Prostate gland (tissue), 2 donors: ENCODE measurements at regions not wholly inside any gene's neighbourhood (a gene's known extent, or its start where the extent isn't known, plus 50 kb on each side); places are given as distances from the start of the nearest gene placed in this dataset.

Experiments
- POLR2A ChIP-seq: fragments of 450-650 bp; IDR thresholded peaks from one replicate; pipeline ENCODE4 v1.6.1; 2016; ENCODE audit warnings: antibody characterized with exemption, mild to moderate bottlenecking
- TF ChIP-seq, protein P1 (sequence below), 4 experiments: fragments of 200-600 bp in 2 of 4; fragments of 450-650 bp in 2 of 4; sonication (generic) in 2 of 4; IDR thresholded peaks; 1 replicate in 3 of 4; 2 replicates in 1 of 4; pipeline ENCODE4 v1.5.1; 2016 to 2019; ENCODE audit warnings: antibody characterized with exemption in 4 of 4, mild to moderate bottlenecking in 2 of 4, moderate library complexity in 2 of 4

DNA sequence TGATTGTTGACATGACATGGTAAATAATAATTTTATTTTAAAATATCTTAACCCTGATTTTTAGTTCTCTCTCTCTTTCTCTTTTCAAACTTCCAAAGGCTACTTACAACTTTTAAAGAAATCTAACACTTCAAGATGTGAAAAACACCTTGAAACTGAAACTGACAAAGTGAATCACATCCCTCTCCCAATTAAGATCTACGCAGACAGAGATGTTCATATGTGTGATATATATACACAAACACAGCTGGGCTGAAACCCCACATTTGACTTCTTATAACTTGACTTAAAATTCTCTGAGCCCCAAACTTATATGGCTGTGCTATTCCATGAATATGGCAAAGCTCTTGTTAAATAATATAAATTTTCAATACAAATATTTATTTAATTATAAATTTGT, 261.2 kb upstream of the PTPRD start:
- no peak for TF ChIP-seq POLR2A
- TF ChIP-seq, protein P1, sequence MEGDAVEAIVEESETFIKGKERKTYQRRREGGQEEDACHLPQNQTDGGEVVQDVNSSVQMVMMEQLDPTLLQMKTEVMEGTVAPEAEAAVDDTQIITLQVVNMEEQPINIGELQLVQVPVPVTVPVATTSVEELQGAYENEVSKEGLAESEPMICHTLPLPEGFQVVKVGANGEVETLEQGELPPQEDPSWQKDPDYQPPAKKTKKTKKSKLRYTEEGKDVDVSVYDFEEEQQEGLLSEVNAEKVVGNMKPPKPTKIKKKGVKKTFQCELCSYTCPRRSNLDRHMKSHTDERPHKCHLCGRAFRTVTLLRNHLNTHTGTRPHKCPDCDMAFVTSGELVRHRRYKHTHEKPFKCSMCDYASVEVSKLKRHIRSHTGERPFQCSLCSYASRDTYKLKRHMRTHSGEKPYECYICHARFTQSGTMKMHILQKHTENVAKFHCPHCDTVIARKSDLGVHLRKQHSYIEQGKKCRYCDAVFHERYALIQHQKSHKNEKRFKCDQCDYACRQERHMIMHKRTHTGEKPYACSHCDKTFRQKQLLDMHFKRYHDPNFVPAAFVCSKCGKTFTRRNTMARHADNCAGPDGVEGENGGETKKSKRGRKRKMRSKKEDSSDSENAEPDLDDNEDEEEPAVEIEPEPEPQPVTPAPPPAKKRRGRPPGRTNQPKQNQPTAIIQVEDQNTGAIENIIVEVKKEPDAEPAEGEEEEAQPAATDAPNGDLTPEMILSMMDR (IDR thresholded peaks at IDR 0.05) = no peak
